Ishikawa (cell line): ENCODE measurements at regions not wholly inside any gene's neighbourhood (a gene's known extent, or its start where the extent isn't known, plus 50 kb on each side); places are given as distances from the start of the nearest gene placed in this dataset.

ENCODE experiments used
- CEBPB ChIP-seq: IDR thresholded peaks from 2 replicates; pipeline ENCODE4 v1.6.1; 2012
- CREB1 ChIP-seq: IDR thresholded peaks from 2 replicates; pipeline ENCODE4 v1.6.1; 2012; ENCODE audit warnings: low read depth
- EGR1 ChIP-seq: IDR thresholded peaks from 2 replicates; pipeline ENCODE4 v1.6.1; 2012
- EP300 ChIP-seq: IDR thresholded peaks from 2 replicates; pipeline ENCODE4 v1.6.1; 2012; ENCODE audit warnings: borderline replicate concordance
- FOXM1 ChIP-seq: IDR thresholded peaks from 2 replicates; pipeline ENCODE4 v1.6.1; 2012; ENCODE audit warnings: low read depth, borderline replicate concordance
- NFIC ChIP-seq: IDR thresholded peaks from 2 replicates; pipeline ENCODE4 v1.6.1; 2012
- RAD21 ChIP-seq: IDR thresholded peaks from 2 replicates; pipeline ENCODE4 v1.6.1; 2012; ENCODE audit warnings: low read depth
- TAF1 ChIP-seq: IDR thresholded peaks from 2 replicates; pipeline ENCODE4 v1.6.1; 2012; ENCODE audit warnings: low read depth, mild to moderate bottlenecking
- TEAD4 ChIP-seq: IDR thresholded peaks from 2 replicates; pipeline ENCODE4 v1.6.1; 2012
- YY1 ChIP-seq: IDR thresholded peaks from 2 replicates; pipeline ENCODE4 v1.6.1; 2012; ENCODE audit warnings: low read depth
- ZBTB7A ChIP-seq: IDR thresholded peaks from 2 replicates; pipeline ENCODE4 v1.6.1; 2012; ENCODE audit warnings: low read depth
- TF ChIP-seq, protein P1 (sequence below): IDR thresholded peaks from 2 replicates; pipeline ENCODE4 v1.6.1; 2012
- TF ChIP-seq, protein P2 (sequence below): IDR thresholded peaks from 2 replicates; pipeline ENCODE4 v1.6.1; 2012; ENCODE audit warnings: low read depth, mild to moderate bottlenecking
- TF ChIP-seq, protein P3 (sequence below): IDR thresholded peaks from 2 replicates; pipeline ENCODE4 v1.6.1; 2012

DNA sequence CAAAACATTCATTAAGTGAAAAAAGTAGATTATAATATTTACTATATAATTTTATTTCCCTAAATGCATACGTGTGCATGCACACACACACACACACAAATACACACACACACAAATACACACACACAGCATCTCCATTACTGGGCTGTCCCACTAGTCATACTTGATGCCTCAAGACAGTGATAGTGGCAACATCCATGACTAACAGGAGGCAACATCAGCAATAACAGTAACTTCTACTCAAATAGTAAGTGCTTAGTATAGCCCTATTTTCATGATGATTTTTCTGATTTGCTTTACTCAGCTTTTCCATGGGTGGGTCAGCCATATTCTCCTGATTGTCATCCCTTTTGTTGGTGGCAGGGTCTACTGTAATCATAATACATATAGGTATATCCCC, 325.9 kb upstream of the TEX13C start:
- TF ChIP-seq RAD21 (no peak), TAF1 (no peak), CREB1 (no peak), FOXM1 (no peak), NFIC (no peak), CEBPB (no peak), TEAD4 (no peak), EGR1 (no peak), EP300 (no peak), YY1 (no peak), ZBTB7A (no peak)
- TF ChIP-seq, protein P1, sequence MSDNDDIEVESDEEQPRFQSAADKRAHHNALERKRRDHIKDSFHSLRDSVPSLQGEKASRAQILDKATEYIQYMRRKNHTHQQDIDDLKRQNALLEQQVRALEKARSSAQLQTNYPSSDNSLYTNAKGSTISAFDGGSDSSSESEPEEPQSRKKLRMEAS, result no peak
- TF ChIP-seq, protein P2, sequence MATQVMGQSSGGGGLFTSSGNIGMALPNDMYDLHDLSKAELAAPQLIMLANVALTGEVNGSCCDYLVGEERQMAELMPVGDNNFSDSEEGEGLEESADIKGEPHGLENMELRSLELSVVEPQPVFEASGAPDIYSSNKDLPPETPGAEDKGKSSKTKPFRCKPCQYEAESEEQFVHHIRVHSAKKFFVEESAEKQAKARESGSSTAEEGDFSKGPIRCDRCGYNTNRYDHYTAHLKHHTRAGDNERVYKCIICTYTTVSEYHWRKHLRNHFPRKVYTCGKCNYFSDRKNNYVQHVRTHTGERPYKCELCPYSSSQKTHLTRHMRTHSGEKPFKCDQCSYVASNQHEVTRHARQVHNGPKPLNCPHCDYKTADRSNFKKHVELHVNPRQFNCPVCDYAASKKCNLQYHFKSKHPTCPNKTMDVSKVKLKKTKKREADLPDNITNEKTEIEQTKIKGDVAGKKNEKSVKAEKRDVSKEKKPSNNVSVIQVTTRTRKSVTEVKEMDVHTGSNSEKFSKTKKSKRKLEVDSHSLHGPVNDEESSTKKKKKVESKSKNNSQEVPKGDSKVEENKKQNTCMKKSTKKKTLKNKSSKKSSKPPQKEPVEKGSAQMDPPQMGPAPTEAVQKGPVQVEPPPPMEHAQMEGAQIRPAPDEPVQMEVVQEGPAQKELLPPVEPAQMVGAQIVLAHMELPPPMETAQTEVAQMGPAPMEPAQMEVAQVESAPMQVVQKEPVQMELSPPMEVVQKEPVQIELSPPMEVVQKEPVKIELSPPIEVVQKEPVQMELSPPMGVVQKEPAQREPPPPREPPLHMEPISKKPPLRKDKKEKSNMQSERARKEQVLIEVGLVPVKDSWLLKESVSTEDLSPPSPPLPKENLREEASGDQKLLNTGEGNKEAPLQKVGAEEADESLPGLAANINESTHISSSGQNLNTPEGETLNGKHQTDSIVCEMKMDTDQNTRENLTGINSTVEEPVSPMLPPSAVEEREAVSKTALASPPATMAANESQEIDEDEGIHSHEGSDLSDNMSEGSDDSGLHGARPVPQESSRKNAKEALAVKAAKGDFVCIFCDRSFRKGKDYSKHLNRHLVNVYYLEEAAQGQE, result no peak
- TF ChIP-seq, protein P3, sequence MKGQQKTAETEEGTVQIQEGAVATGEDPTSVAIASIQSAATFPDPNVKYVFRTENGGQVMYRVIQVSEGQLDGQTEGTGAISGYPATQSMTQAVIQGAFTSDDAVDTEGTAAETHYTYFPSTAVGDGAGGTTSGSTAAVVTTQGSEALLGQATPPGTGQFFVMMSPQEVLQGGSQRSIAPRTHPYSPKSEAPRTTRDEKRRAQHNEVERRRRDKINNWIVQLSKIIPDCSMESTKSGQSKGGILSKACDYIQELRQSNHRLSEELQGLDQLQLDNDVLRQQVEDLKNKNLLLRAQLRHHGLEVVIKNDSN, result no peak
